Rectal smooth muscle tissue (tissue), 1 donor: ENCODE measurements at regions not wholly inside any gene's neighbourhood (a gene's known extent, or its start where the extent isn't known, plus 50 kb on each side); places are given as distances from the start of the nearest gene placed in this dataset.
"Not testable (repeated sequence)": the region's sequence is repeated elsewhere in the genome, so short reads cannot be mapped to it uniquely, and the experiment has no call there.

Experiments used
- H3K27ac ChIP-seq: one replicate; pipeline ENCODE4 v1.7.0; 2013; ENCODE audit warnings: low read depth, low read length, inconsistent platforms
- H3K27me3 ChIP-seq: one replicate; pipeline ENCODE4 v1.7.0; 2013; ENCODE audit warnings: low read length; ENCODE audit not compliant: control insufficient read depth, insufficient read depth
- H3K36me3 ChIP-seq: one replicate; pipeline ENCODE4 v1.7.0; 2013; ENCODE audit warnings: low read length; ENCODE audit not compliant: control insufficient read depth, insufficient read depth
- H3K4me1 ChIP-seq: one replicate; pipeline ENCODE4 v1.7.0; 2013; ENCODE audit warnings: low read length; ENCODE audit not compliant: control insufficient read depth, insufficient read depth
- H3K4me3 ChIP-seq: one replicate; pipeline ENCODE4 v1.7.0; 2013; ENCODE audit warnings: low read length
- H3K9ac ChIP-seq: one replicate; pipeline ENCODE4 v1.7.0; 2013; ENCODE audit warnings: low read length

- Histone ChIP-seq H3K4me3 (no peak overlapping the region), H3K36me3 (no peaks in the 10 kb centered on the region), H3K9ac (no peak overlapping the region), H3K27ac (no peak overlapping the region), H3K27me3 (no peaks in the 10 kb centered on the region), H3K4me1 (no peaks in the 10 kb centered on the region)
These were observed 140.9 kb upstream of the PIK3R1 start for GRCh38 chr5:68074633-68075032.

GRCh38 chr5:68074048-68074632, 141.4 kb upstream of the PIK3R1 start:
- Histone ChIP-seq H3K9ac (no peak overlapping the region), H3K4me1 (no peaks in the 10 kb centered on the region), H3K4me3 (no peak overlapping the region), H3K27me3 (no peaks in the 10 kb centered on the region), H3K27ac (no peak overlapping the region), H3K36me3 (no peaks in the 10 kb centered on the region)

- Histone ChIP-seq H3K27ac (no peak overlapping the region), H3K4me1 (no peaks in the 10 kb centered on the region), H3K36me3 (no peaks in the 10 kb centered on the region), H3K4me3 (no peak overlapping the region), H3K27me3 (no peaks in the 10 kb centered on the region), H3K9ac (no peak overlapping the region)
These were observed 143.8 kb upstream of the PIK3R1 start for GRCh38 chr5:68071736-68072135.

GRCh38 chr5:68071282-68071632, 144.3 kb upstream of the PIK3R1 start:
- no peaks in the 10 kb centered on the region for H3K4me1 ChIP-seq
- no peak overlapping the region for H3K4me3 ChIP-seq
- no peak overlapping the region for H3K27ac ChIP-seq
- H3K27me3 ChIP-seq = no peaks in the 10 kb centered on the region
- no peak overlapping the region for H3K9ac ChIP-seq
- no peaks in the 10 kb centered on the region for H3K36me3 ChIP-seq

- Histone ChIP-seq H3K9ac (no peak overlapping the region), H3K36me3 (no peaks in the 10 kb centered on the region), H3K4me1 (no peaks in the 10 kb centered on the region), H3K27ac (no peak overlapping the region), H3K4me3 (no peak overlapping the region), H3K27me3 (no peaks in the 10 kb centered on the region)
These were observed 144.8 kb upstream of the PIK3R1 start for GRCh38 chr5:68070591-68071281.

- no peak overlapping the region for H3K9ac ChIP-seq
- H3K4me3 ChIP-seq = no peak overlapping the region
- H3K27ac ChIP-seq = no peak overlapping the region
- H3K27me3 ChIP-seq = no peaks in the 10 kb centered on the region
- H3K36me3 ChIP-seq = no peaks in the 10 kb centered on the region
- no peaks in the 10 kb centered on the region for H3K4me1 ChIP-seq
These were observed 147.5 kb upstream of the PIK3R1 start for GRCh38 chr5:68067976-68068603.

GRCh38 chr5:68067291-68067690, 148.3 kb upstream of the PIK3R1 start:
- Histone ChIP-seq H3K36me3 (no peaks in the 10 kb centered on the region), H3K27me3 (no peaks in the 10 kb centered on the region), H3K4me3 (no peak overlapping the region), H3K27ac (no peak overlapping the region), H3K9ac (no peak overlapping the region), H3K4me1 (no peaks in the 10 kb centered on the region)

- H3K4me1 ChIP-seq = no peaks in the 10 kb centered on the region
- no peaks in the 10 kb centered on the region for H3K27me3 ChIP-seq
- no peak overlapping the region for H3K27ac ChIP-seq
- H3K36me3 ChIP-seq = no peaks in the 10 kb centered on the region
- H3K9ac ChIP-seq = no peak overlapping the region
- no peak overlapping the region for H3K4me3 ChIP-seq
These were observed 149.1 kb upstream of the PIK3R1 start for GRCh38 chr5:68066277-68066955.

GRCh38 chr5:68065321-68065720, 150.2 kb upstream of the PIK3R1 start:
- not testable (repeated sequence) for H3K9ac ChIP-seq, H3K27me3 ChIP-seq, H3K36me3 ChIP-seq, H3K4me3 ChIP-seq, H3K27ac ChIP-seq, H3K4me1 ChIP-seq

- Histone ChIP-seq H3K27ac (no peak overlapping the region), H3K27me3 (no peaks in the 10 kb centered on the region), H3K9ac (no peak overlapping the region), H3K36me3 (no peaks in the 10 kb centered on the region), H3K4me3 (no peak overlapping the region), H3K4me1 (no peaks in the 10 kb centered on the region)
These were observed 155.2 kb upstream of the PIK3R1 start for GRCh38 chr5:68060382-68060781.

GRCh38 chr5:68057191-68057590, 158.4 kb upstream of the PIK3R1 start:
- no peaks in the 10 kb centered on the region for H3K36me3 ChIP-seq
- H3K4me1 ChIP-seq = no peaks in the 10 kb centered on the region
- no peak overlapping the region for H3K9ac ChIP-seq
- no peak overlapping the region for H3K4me3 ChIP-seq
- H3K27me3 ChIP-seq = no peaks in the 10 kb centered on the region
- H3K27ac ChIP-seq = no peak overlapping the region

- Histone ChIP-seq H3K9ac (no peak overlapping the region), H3K4me1 (no peaks in the 10 kb centered on the region), H3K27ac (no peak overlapping the region), H3K27me3 (no peaks in the 10 kb centered on the region), H3K4me3 (no peak overlapping the region), H3K36me3 (no peaks in the 10 kb centered on the region)
These were observed 159.9 kb upstream of the PIK3R1 start for GRCh38 chr5:68055686-68056085.
